ENCODE measurements at regions not wholly inside any gene's neighbourhood (a gene's known extent, or its start where the extent isn't known, plus 50 kb on each side); places are given as distances from the start of the nearest gene placed in this dataset.

DNA sequence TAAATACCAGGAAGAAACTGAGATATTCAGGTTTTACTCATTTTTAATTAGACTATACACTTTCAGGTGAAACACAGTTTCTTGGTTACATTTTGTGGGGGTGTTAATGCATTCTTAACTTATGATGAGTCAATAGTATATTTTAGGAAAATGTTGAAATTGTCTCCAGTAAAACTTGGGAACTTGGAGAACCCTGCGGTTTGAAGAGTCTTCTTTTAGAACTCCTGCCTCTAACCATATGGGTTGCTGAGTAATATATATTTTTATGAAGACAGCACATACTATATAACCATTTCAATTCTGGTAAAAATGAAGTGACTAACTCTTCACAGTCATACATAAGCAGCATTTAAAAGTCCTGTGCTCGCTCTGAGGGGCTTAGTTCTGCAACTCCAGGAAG is 308.2 kb upstream of the LRATD1 start:
- intact Hi-C loops (cut with micrococcal nuclease) = no loop called here
- BruUV-seq (replicated peaks) = no TSS peak
- dilution Hi-C loops (cut with MboI; ENCODE audit: extremely low pct_ligation_motif_present, low sequenced_read_pairs) = no loop called here

DNA sequence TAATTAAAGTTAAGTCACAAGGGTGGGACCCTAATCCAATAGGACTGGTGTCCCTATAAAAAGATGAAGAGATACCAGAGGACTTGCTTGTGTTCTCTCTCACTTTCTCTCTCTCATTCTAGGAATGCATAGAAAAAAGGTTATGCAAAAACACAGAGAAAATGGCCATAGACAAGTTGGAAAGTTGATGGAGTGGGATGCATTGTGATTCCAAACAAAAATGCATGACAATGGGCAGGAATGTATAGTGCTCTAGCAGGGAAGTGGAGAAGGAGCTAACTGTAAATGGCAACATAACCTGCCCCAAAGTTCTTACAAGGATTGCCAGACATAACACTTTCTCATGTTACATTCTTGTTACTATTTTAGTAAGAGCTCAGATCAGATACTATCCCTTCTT is 301.6 kb upstream of the LRATD1 start:
- TF ChIP-seq, protein P1, sequence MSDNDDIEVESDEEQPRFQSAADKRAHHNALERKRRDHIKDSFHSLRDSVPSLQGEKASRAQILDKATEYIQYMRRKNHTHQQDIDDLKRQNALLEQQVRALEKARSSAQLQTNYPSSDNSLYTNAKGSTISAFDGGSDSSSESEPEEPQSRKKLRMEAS (IDR thresholded peaks at IDR 0.05; ENCODE audit: insufficient read depth, insufficient read length) = no peak
- no peak for TF ChIP-seq POLR2A (IDR thresholded peaks at IDR 0.05; ENCODE audit: low read depth, low read length)
- TF ChIP-seq, protein P2, sequence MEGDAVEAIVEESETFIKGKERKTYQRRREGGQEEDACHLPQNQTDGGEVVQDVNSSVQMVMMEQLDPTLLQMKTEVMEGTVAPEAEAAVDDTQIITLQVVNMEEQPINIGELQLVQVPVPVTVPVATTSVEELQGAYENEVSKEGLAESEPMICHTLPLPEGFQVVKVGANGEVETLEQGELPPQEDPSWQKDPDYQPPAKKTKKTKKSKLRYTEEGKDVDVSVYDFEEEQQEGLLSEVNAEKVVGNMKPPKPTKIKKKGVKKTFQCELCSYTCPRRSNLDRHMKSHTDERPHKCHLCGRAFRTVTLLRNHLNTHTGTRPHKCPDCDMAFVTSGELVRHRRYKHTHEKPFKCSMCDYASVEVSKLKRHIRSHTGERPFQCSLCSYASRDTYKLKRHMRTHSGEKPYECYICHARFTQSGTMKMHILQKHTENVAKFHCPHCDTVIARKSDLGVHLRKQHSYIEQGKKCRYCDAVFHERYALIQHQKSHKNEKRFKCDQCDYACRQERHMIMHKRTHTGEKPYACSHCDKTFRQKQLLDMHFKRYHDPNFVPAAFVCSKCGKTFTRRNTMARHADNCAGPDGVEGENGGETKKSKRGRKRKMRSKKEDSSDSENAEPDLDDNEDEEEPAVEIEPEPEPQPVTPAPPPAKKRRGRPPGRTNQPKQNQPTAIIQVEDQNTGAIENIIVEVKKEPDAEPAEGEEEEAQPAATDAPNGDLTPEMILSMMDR (IDR thresholded peaks at IDR 0.05; ENCODE audit: extremely low read depth in 1 of 2, insufficient read depth in 1 of 2, low read depth in 1 of 2, low read length in 2 of 2) = no peak
- TF ChIP-seq EZH2 (IDR thresholded peaks at IDR 0.05; ENCODE audit: borderline replicate concordance, low read depth, low read length, severe bottlenecking) = no peak
- TF ChIP-seq POLR2AphosphoS5 (IDR thresholded peaks at IDR 0.05; ENCODE audit: insufficient read depth, low read depth, low read length) = no peak
- dilution Hi-C loops (cut with MboI; ENCODE audit: extremely low pct_ligation_motif_present, low sequenced_read_pairs) (no loop called here), intact Hi-C loops (cut with micrococcal nuclease) (no loop called here)
- ChIA-PET POLR2A (no interaction called here), CTCF (no interaction called here)
- Histone ChIP-seq H3K27me3 (ENCODE audit: control insufficient read depth in 2 of 2, insufficient read depth in 2 of 2, low read length in 2 of 2) (no peaks in the 10 kb centered on the region), H3K27ac (ENCODE audit: insufficient read depth, low read depth, low read length) (no peak overlapping the region), H2AFZ (ENCODE audit: low read depth, low read length) (no peak overlapping the region), H3K79me2 (ENCODE audit: control insufficient read depth, insufficient read depth, low read length) (no peaks in the 10 kb centered on the region), H3K36me3 (ENCODE audit: control insufficient read depth in 2 of 2, extremely low read depth in 1 of 2, insufficient read depth in 2 of 2, low read length in 2 of 2) (no peaks in the 10 kb centered on the region), H3K4me2 (ENCODE audit: insufficient read depth, low read length) (no peak overlapping the region), H4K20me1 (replicated peaks; ENCODE audit: control insufficient read depth, extremely low read depth, insufficient read depth, low read length) (no peaks in the 10 kb centered on the region), H3K9ac (replicated peaks; ENCODE audit: extremely low read depth, insufficient read depth, low read length) (no peak overlapping the region), H3K4me1 (ENCODE audit: control insufficient read depth, extremely low read depth, insufficient read depth, low read length) (no peaks in the 10 kb centered on the region), H3K4me3 (replicated peaks in 1 of 3; ENCODE audit: insufficient read depth in 1 of 3, low read depth in 1 of 3, low read length in 3 of 3) (no peak overlapping the region), H3K9me3 (replicated peaks; ENCODE audit: control insufficient read depth, insufficient read depth, low read length) (peaks cover 4% of the 10 kb centered on the region), H3K9me1 (replicated peaks; ENCODE audit: control insufficient read depth, extremely low read depth, insufficient read depth, low read length) (no peaks in the 10 kb centered on the region)
- BruUV-seq (replicated peaks) = no TSS peak
- DNase-seq (ENCODE audit: low read depth, low spot score) (no peak), FAIRE-seq (no peak)

More for the DNA sequence above, 308.2 kb upstream of the LRATD1 start:
- FAIRE-seq (no peak), DNase-seq (ENCODE audit: low read depth, low spot score) (no peak)
- H3K4me1 ChIP-seq (ENCODE audit: control insufficient read depth, extremely low read depth, insufficient read depth, low read length) = no peaks in the 10 kb centered on the region
- TF ChIP-seq JUN (IDR thresholded peaks at IDR 0.05; ENCODE audit: borderline replicate concordance, insufficient read depth, insufficient read length, low read depth) (no peak), POLR2AphosphoS5 (IDR thresholded peaks at IDR 0.05; ENCODE audit: insufficient read depth, low read depth, low read length) (no peak), GATA2 (IDR thresholded peaks at IDR 0.05; ENCODE audit: insufficient read depth, insufficient read length, low read depth, low read length) (no peak), EZH2 (IDR thresholded peaks at IDR 0.05; ENCODE audit: borderline replicate concordance, low read depth, low read length, severe bottlenecking) (no peak), MYC (IDR thresholded peaks at IDR 0.05; ENCODE audit: low read depth, low read length) (no peak), POLR2A (IDR thresholded peaks at IDR 0.05; ENCODE audit: low read depth, low read length) (no peak)
- TF ChIP-seq, protein P2 (IDR thresholded peaks at IDR 0.05; ENCODE audit: extremely low read depth in 1 of 2, insufficient read depth in 1 of 2, low read depth in 1 of 2, low read length in 2 of 2) = no peak
- TF ChIP-seq, protein P1 (IDR thresholded peaks at IDR 0.05; ENCODE audit: insufficient read depth, insufficient read length) = no peak
- H4K20me1 ChIP-seq (replicated peaks; ENCODE audit: control insufficient read depth, extremely low read depth, insufficient read depth, low read length) = no peaks in the 10 kb centered on the region
- no peaks in the 10 kb centered on the region for H3K27me3 ChIP-seq (ENCODE audit: control insufficient read depth in 2 of 2, insufficient read depth in 2 of 2, low read length in 2 of 2)
- POLR2A ChIA-PET = no interaction called here
- H3K9ac ChIP-seq (replicated peaks; ENCODE audit: extremely low read depth, insufficient read depth, low read length) = no peak overlapping the region
- no peaks in the 10 kb centered on the region for H3K9me1 ChIP-seq (replicated peaks; ENCODE audit: control insufficient read depth, extremely low read depth, insufficient read depth, low read length)
- CTCF ChIA-PET = no interaction called here
- H3K4me2 ChIP-seq (ENCODE audit: insufficient read depth, low read length) = no peak overlapping the region
- H2AFZ ChIP-seq (ENCODE audit: low read depth, low read length) = no peak overlapping the region
- H3K36me3 ChIP-seq (ENCODE audit: control insufficient read depth in 2 of 2, extremely low read depth in 1 of 2, insufficient read depth in 2 of 2, low read length in 2 of 2) = no peaks in the 10 kb centered on the region
- no peak overlapping the region for H3K4me3 ChIP-seq (replicated peaks in 1 of 3; ENCODE audit: insufficient read depth in 1 of 3, low read depth in 1 of 3, low read length in 3 of 3)
- peaks cover 9% of the 10 kb centered on the region for H3K9me3 ChIP-seq (replicated peaks; ENCODE audit: control insufficient read depth, insufficient read depth, low read length)
- H3K27ac ChIP-seq (ENCODE audit: insufficient read depth, low read depth, low read length) = no peak overlapping the region
- H3K79me2 ChIP-seq (ENCODE audit: control insufficient read depth, insufficient read depth, low read length) = no peaks in the 10 kb centered on the region

Measured in endothelial cell of umbilical vein (primary cell).